Neural cell (in vitro differentiated cells): ENCODE measurements at regions not wholly inside any gene's neighbourhood (a gene's known extent, or its start where the extent isn't known, plus 50 kb on each side); places are given as distances from the start of the nearest gene placed in this dataset.

Experiments
- H2AFZ ChIP-seq: fragments of 200-600, 300-800 bp; sonication (generic), shearing (Covaris generic); 2 replicates; pipeline ENCODE4 v1.6.0; 2014; ENCODE audit warnings: low read depth, mild to moderate bottlenecking, antibody characterized with exemption, low read length, moderate library complexity
- H3F3A ChIP-seq: fragments of 200-600 bp; shearing (Covaris generic); 2 replicates; pipeline ENCODE4 v1.6.1; 2016; ENCODE audit warnings: mild to moderate bottlenecking, moderate library complexity, mixed read lengths, antibody characterized with exemption, low read length; ENCODE audit not compliant: insufficient read depth, poor library complexity, severe bottlenecking
- H3K27ac ChIP-seq: fragments of 200-600, 300-800 bp; sonication (generic), shearing (Covaris generic); 2 replicates; pipeline ENCODE4 v1.5.1; 2014; ENCODE audit warnings: mild to moderate bottlenecking, low read length, moderate library complexity
- H3K27me3 ChIP-seq: fragments of 300-800, 200-600 bp; sonication (generic), shearing (Covaris generic); 2 replicates; pipeline ENCODE4 v1.6.0; 2014; ENCODE audit warnings: mild to moderate bottlenecking, low read depth, low read length, moderate library complexity; ENCODE audit not compliant: insufficient read depth
- H3K36me3 ChIP-seq: fragments of 300-800, 200-600 bp; sonication (generic), shearing (Covaris generic); 2 replicates; pipeline ENCODE4 v1.5.1; 2014; ENCODE audit warnings: mild to moderate bottlenecking, antibody characterized with exemption, low read length, moderate library complexity; ENCODE audit not compliant: insufficient read depth
- H3K4me2 ChIP-seq: fragments of 300-800, 200-600 bp; sonication (generic), shearing (Covaris generic); 2 replicates; pipeline ENCODE4 v1.6.0; 2014; ENCODE audit warnings: mild to moderate bottlenecking, low read length
- H3K4me3 ChIP-seq: fragments of 300-800, 200-600 bp; sonication (generic), shearing (Covaris generic); 2 replicates; pipeline ENCODE4 v1.5.1; 2014; ENCODE audit warnings: mild to moderate bottlenecking, low read length, moderate library complexity
- H3K79me2 ChIP-seq: fragments of 200-600 bp; shearing (Covaris generic); replicated peaks from 2 replicates; pipeline ENCODE4 v1.6.0; 2014; ENCODE audit warnings: mild to moderate bottlenecking, low read length, moderate library complexity; ENCODE audit not compliant: insufficient read depth
- H3K9ac ChIP-seq: fragments of 300-800, 200-600 bp; sonication (generic), shearing (Covaris generic); 2 replicates; pipeline ENCODE4 v1.6.1; 2016; ENCODE audit warnings: mild to moderate bottlenecking, low read length, mixed read lengths
- H3K9me2 ChIP-seq: fragments of 200-600 bp; shearing (Covaris generic); 2 replicates; pipeline ENCODE4 v1.6.1; 2016; ENCODE audit warnings: mild to moderate bottlenecking, low read length, mixed read lengths; ENCODE audit not compliant: insufficient read depth
- H3K9me3 ChIP-seq: fragments of 200-600, 300-800 bp; sonication (generic), shearing (Covaris generic); 2 replicates; pipeline ENCODE4 v1.6.1; 2016; ENCODE audit warnings: mild to moderate bottlenecking, mixed run types, low read length, moderate library complexity, mixed read lengths
- H4K20me1 ChIP-seq: fragments of 200-600 bp; shearing (Covaris generic); 2 replicates; pipeline ENCODE4 v1.6.1; 2016; ENCODE audit warnings: mild to moderate bottlenecking, mixed run types; ENCODE audit not compliant: insufficient read depth
- CTCF ChIP-seq: fragments of 450-650 bp; IDR thresholded peaks from 2 replicates; pipeline ENCODE4 v1.5.1; 2014; ENCODE audit warnings: antibody characterized with exemption, mild to moderate bottlenecking, moderate library complexity; ENCODE audit not compliant: poor library complexity, severe bottlenecking
- EP300 ChIP-seq: fragments of 450-650 bp; conservative IDR thresholded peaks from 2 replicates; pipeline ENCODE4 v1.6.1; 2014; ENCODE audit warnings: antibody characterized with exemption, mild to moderate bottlenecking, moderate library complexity; ENCODE audit not compliant: poor library complexity, severe bottlenecking
- EZH2 ChIP-seq: fragments of 200-600, 300-800 bp; shearing (Covaris generic), sonication (generic); IDR thresholded peaks from 2 replicates; pipeline ENCODE4 v1.6.1; 2014; ENCODE audit warnings: antibody characterized with exemption, low read length, borderline replicate concordance, mild to moderate bottlenecking; ENCODE audit not compliant: insufficient read depth, poor library complexity, severe bottlenecking
- MXI1 ChIP-seq: fragments of 450-650 bp; conservative IDR thresholded peaks from 2 replicates; pipeline ENCODE4 v1.6.1; 2014; ENCODE audit warnings: antibody characterized with exemption, mild to moderate bottlenecking; ENCODE audit not compliant: poor library complexity, severe bottlenecking
- POLR2AphosphoS5 ChIP-seq: IDR thresholded peaks from 2 replicates; pipeline ENCODE4 v1.6.1; 2012
- RAD21 ChIP-seq: fragments of 450-650 bp; conservative IDR thresholded peaks from 2 replicates; pipeline ENCODE4 v1.6.1; 2014; ENCODE audit warnings: antibody characterized with exemption, mild to moderate bottlenecking, moderate library complexity
- REST ChIP-seq: IDR thresholded peaks from 2 replicates; pipeline ENCODE4 v1.6.1; 2012; ENCODE audit warnings: borderline replicate concordance
- SMC3 ChIP-seq: fragments of 450-650 bp; conservative IDR thresholded peaks from 2 replicates; pipeline ENCODE4 v1.6.1; 2014; ENCODE audit warnings: antibody characterized with exemption, mild to moderate bottlenecking, moderate library complexity; ENCODE audit not compliant: poor library complexity
- TAF1 ChIP-seq: IDR thresholded peaks from 2 replicates; pipeline ENCODE4 v1.6.1; 2012; ENCODE audit warnings: low read depth

- Histone ChIP-seq H3K4me3 (no peak overlapping the region), H3K9me2 (no peaks in the 10 kb centered on the region), H3K9me3 (no peaks in the 10 kb centered on the region), H3K27me3 (no peaks in the 10 kb centered on the region), H4K20me1 (no peaks in the 10 kb centered on the region), H3F3A (no peaks in the 10 kb centered on the region), H2AFZ (no peak overlapping the region), H3K4me2 (no peak overlapping the region), H3K9ac (no peak overlapping the region), H3K36me3 (no peaks in the 10 kb centered on the region), H3K79me2 (no peaks in the 10 kb centered on the region), H3K27ac (no peak overlapping the region)
- no peak for TF ChIP-seq EZH2
Observed at GRCh38 chr10:3687510-3688081, 97.4 kb downstream of the KLF6 start.

- Histone ChIP-seq H4K20me1 (no peaks in the 10 kb centered on the region), H3K9me3 (no peaks in the 10 kb centered on the region), H3K4me2 (no peak overlapping the region), H3K79me2 (no peaks in the 10 kb centered on the region), H3K4me3 (no peak overlapping the region), H3K36me3 (no peaks in the 10 kb centered on the region), H3K27ac (no peak overlapping the region), H2AFZ (no peak overlapping the region), H3F3A (no peaks in the 10 kb centered on the region), H3K9me2 (no peaks in the 10 kb centered on the region), H3K27me3 (no peaks in the 10 kb centered on the region), H3K9ac (no peak overlapping the region)
- TF ChIP-seq CTCF (no peak), SMC3 (no peak), REST (no peak), POLR2AphosphoS5 (no peak), EP300 (no peak), EZH2 (no peak), RAD21 (no peak), MXI1 (no peak), TAF1 (no peak)
Observed at GRCh38 chr10:3685384-3685783, 99.6 kb downstream of the KLF6 start.

- no peak overlapping the region for H3K4me2 ChIP-seq
- H3K79me2 ChIP-seq, result no peaks in the 10 kb centered on the region
- no peaks in the 10 kb centered on the region for H3K9me3 ChIP-seq
- H3K9me2 ChIP-seq, result no peaks in the 10 kb centered on the region
- no peak for TF ChIP-seq SMC3
- no peak for TF ChIP-seq POLR2AphosphoS5
- TF ChIP-seq RAD21, result no peak
- TF ChIP-seq MXI1, result no peak
- TF ChIP-seq EZH2, result no peak
- no peak for TF ChIP-seq EP300
- TF ChIP-seq REST, result no peak
- TF ChIP-seq CTCF, result no peak
- TF ChIP-seq TAF1, result no peak
- H4K20me1 ChIP-seq, result no peaks in the 10 kb centered on the region
- no peaks in the 10 kb centered on the region for H3F3A ChIP-seq
- no peak overlapping the region for H3K4me3 ChIP-seq
- no peaks in the 10 kb centered on the region for H3K27me3 ChIP-seq
- no peaks in the 10 kb centered on the region for H3K36me3 ChIP-seq
- no peak overlapping the region for H2AFZ ChIP-seq
- H3K9ac ChIP-seq, result no peak overlapping the region
- no peak overlapping the region for H3K27ac ChIP-seq
Observed at GRCh38 chr10:3684891-3685290, 100.1 kb downstream of the KLF6 start.
